SKM-1 (cell line): ENCODE measurements at regions not wholly inside any gene's neighbourhood (a gene's known extent, or its start where the extent isn't known, plus 50 kb on each side); places are given as distances from the start of the nearest gene placed in this dataset.
"Not testable (repeated sequence)": the region's sequence is repeated elsewhere in the genome, so short reads cannot be mapped to it uniquely, and the experiment has no call there.

ENCODE experiments used
- DNase-seq: peaks from one replicate; lab custom pipeline; 2025; ENCODE audit not compliant: unreplicated experiment; lab: John Stamatoyannopoulos, UW

DNA sequence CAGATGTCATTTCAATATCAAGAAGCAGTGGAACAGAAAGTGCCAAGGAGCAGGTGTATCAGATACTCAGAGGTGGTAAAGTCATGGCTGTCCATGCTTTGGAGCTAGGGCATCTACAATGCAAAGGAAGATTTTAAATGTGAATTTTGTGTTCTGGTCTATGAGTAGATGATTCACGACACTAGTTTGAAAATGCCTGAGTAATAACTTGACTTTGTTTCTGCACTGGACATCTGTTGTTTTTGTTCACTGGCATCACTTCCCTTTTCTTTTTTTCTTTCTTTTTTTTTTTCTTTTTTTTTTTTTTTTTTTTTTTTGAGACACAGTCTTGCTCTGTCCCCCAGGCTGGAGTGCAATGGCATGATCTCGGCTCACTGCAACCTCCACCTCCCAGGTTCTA lies 460.7 kb upstream of the PAPPA start:
- DNase-seq = not testable (repeated sequence)

DNA sequence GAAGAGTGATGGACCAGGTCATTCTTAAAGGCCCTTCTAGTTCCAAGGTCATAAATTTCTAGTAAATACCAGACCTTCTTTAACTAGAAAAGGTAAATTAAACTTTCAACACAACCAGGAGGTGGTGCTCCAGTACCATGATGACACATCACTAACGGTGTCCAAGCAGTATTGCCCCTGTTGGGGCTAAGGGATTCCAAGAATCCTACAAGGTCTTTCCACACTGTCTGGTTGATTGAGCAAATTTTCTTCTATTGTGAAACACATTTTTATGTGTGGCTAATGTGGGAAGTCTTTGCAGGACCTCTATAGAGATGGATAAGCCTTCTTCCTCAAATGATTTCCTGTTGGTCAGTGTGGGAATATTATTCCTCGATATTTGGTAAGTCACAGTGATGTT lies 459.6 kb upstream of the PAPPA start:
- DNase-seq = no peak

DNA sequence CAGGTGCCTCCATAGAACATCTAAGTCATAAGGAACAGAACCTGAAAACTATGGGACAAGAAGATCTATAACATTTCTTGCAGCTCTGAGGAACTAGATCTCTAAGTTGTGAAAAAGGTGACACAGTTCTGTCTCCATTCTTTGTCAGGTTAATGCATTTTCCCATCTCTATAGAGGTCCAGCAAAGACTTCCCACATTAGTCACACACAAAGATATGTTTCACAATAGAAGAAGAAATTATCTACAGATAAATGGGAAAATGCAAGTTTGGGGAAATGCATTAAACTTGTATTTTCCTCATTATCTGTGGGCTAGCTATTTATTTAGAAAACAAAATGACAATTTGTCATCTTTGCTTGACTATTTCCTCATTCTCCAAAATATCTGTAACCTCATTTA lies 458.6 kb upstream of the PAPPA start:
- no peak for DNase-seq

DNA sequence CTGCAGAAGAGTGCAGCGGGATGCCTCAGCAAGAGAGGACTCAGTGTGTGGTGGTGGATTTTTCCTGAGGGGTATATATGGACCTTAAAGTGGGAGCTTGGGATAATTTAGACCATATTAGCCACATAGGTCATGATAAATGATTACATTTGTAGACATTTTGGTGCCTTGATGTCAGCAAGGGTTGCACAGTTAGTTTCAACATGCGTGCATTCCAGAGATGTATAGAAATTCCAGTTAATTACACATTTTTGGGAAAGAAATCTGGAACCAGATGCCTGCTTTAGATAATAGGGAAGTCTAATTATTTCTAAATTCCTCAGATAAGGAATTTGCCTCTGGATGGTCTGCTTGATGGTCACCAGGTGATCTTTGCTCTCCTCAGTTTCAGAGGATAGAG lies 440.6 kb upstream of the PAPPA start:
- DNase-seq = no peak

DNA sequence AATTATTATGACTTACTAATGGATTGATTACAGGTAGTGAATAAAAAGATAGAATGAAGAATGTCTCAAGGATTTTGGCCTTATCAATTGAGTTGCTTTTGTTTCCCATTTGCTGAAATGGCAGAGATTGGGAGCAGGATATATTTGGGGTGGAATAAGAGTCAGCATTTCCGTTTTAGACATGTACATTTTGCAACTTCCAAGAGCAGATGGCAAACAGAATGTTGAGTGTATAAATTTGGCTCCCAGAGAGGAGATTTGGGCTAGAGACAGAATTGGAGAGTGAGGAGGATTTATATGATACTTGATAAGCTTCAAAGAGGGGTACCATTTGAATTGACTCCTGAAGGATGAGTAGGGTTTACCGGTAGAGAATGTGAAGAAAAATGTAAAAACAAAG lies 437.9 kb upstream of the PAPPA start:
- no peak for DNase-seq

DNA sequence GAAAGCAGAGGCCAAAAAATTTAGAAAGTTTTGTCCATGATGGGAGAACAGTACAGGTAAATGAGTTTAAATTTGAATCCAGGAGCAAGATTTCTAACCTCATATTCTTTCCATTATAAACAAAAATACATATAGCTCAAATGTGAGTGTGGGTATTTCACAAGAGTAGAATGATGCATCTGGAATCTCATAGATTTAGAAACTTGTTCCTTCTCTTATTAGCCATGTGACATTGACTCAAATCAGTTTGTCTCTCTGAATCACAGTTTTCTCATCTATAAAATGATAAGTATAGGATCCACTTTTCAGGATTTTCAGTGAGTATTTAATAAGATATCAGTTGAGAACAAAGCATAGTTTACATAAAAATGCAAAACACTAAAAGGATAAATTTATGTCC lies 436.3 kb upstream of the PAPPA start:
- DNase-seq = no peak

DNA sequence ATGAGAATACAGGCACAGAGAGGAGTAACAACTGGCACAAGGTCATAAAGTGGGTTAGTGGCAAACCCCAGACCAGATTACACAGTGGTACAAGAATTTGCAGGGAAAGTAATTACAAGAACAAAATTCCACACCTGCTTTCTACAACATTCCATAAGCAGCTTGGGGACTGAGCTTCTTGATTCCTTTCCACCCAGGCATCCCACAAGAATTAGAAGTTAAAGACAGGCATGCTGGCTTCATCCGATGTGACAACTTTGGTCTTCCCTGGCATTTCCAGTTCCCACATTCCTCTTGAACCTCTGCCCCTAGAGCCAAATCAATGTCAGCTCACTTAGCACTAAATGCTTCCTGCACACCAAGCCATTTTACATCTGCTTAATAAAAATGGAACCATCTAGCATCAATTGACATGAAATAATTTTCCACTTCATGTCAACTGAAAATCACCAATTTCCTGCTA lies 435.8 kb upstream of the PAPPA start:
- no peak for DNase-seq

DNA sequence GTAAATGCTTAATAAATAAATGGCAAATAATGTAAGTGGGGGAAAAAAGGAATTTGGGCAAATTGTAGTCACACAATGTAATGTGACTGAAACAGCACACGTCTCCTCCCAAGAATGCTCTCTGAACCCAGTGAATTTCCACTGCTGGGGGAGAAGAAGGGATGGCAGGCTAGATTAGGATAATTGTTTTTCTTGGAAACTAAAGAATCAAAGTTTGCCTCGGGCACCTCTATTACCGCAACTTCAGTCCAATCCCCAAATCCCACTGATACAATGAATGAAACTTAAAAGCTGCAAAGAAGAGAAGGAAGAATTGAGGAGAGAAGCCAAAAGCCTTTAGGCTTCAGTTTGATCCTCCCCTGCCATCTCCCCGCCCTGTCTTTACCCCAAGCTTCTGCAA lies 423.2 kb upstream of the PAPPA start:
- no peak for DNase-seq

DNA sequence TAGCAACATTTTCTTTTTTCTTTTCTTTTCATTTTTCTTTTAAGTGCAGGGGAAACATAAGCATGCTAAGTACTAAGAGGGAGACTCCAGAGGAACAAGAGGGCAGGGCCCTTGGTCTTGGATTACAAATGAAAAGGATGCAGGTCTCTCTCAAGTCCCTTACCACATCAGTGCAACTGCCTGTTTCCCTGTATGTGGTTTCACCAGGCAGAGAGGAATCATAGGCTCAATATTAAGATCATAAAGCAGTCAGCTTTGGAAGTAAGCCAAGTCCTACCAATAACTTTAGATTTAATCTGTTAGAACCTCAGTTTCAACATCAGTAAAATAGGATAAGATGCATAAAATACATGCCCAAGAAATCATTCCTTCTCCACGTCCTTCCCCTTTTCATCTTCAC lies 422.7 kb upstream of the PAPPA start:
- no peak for DNase-seq

DNA sequence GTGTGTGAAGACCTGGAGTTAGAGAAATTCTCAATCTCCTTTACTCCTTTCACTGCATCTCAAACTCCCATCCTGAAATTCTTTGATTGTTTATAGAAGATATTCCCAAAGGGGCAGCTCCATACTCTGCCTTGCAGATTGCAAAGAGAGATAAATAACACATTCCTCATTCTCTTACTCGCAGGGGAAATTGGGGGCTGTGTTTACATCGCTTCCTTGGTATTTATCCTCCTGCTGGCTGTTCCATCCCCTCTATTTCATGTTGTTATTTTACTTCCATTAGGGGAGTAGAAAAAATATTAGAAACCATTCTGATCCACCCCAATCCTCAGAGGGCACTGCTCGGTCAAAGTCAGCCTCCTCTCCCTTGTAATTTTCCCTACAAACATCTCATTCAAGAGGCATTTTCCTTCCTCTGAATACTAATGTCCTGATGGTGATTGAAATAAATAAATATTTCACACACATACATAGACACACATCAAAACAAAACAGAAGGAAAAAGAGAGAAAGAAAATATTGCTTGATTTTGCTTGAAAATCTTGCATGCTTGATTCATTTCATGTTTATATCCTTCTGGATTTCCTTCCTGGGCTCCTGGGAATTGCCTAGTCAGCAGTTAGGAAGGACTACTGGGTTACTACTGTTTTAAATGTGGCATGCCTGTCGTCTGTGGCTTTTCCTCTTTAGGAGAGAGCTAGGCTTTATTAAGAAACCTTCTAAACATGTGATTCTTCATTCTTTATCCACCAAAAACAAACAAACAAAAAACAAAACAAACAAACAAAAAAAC lies 420.1 kb upstream of the PAPPA start:
- DNase-seq = no peak

DNA sequence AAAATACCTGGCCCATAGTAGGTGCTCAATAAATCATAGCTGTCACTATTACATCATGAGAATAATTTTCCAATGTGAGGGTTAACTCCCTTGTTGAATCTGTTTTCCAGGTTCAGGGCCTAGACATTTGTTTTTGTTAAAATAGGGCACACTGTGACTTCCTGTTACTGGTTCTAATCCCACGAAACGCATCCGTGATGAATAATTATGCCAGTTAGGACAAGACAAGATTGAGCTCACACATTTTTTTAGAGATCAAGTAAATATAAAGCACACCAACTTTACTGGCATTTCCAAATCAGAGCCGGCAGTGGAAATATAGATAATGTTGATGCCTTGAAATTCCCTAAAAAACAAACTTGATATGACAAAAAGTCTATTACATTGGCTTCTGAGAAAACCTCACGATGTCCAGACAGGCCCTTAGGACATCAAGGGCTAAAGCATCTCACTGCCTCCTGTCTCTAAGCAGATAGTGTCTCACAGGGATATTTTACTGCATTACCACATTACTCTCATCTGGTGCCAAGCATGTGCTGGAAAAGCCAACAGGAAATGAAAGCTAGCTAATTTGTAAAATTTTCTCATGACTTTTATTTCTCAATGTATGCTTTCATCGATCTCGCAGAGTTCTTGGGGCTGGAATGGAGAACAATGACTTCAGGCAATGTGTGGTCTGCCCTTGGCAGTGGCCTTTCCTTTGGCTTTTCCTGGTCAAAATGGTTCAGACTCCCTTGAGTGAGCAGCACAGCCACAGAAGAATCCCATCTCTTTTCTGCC lies 414.3 kb upstream of the PAPPA start:
- DNase-seq = no peak

DNA sequence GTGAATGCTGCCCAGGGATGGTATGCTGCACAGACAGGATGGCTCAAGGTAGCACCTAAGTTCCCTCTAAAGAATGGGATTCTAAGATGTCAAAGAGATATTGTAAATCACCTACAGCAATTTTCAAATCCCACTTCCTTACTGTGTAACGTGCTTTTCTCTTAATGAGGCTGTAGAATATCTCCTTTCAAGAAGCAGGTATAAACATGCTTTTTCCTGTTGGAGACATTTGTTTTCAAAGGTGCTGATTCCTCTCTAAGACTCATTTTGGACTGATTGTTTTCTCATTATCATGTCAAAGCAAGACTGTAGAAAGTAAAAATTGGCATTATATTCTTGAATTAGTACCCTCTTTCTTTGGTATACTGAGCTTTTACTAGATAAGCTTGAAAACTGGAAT lies 412.6 kb upstream of the PAPPA start:
- DNase-seq = no peak

DNA sequence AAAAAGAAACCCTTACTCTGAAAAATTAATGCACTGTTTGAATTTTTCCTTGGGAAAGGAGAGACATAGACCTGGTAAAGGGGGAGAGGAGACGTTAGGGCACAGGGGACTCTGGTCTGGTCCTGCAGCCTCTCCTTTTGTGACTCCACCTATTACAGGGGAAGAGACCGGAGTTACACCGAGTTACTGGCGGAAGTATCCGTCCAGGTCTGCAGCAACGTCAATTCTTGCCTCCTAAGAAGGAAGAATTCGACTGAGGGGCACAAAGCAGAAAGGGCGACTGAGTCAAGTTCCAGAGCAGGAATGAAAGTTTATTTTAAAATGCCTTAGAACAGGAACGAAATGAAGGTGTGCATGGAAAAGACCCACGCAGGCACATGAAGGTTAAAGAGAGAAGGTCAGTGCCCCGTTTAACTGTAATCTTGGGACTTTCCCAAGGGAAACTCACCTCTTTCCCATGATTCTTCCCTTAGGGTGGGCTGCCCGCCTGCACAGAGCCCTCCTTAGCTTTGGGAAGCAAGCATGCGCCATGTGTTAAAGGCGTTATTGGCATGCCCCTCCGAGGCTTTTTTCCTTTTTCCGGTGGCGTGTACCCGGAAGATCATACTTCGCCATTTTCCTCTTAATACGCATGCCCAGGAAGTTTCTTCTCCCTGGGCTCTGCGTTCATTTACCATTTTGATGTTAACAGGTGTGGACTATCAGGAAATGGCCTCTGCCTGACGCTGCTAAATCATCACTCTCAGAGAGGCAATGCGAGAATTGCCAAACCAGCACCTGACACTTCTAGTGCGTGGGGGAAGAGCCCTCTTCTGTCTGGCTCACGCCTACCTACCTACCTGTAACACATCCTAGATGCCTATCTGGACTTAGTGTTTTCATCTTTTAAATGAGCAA lies 409.6 kb upstream of the PAPPA start:
- no peak for DNase-seq

DNA sequence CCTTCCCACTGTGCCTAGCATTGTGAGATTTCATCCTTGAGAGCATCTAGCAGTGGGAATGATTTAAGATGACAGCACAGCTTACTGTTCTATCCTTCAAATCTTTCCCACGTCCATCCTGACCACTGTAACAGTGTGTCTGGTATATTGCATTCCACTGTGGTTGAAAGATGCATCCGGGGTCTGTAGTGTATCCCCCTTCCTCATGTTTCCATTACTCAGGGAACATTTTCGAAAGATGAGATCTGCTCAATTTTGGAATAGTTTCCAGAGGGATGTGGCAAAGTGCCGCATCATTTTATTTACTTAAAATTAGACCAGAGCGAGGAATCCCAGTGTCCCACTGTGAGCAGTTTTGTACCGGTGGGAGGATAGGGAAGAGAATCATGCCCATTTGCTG lies 407.1 kb upstream of the PAPPA start:
- no peak for DNase-seq

DNA sequence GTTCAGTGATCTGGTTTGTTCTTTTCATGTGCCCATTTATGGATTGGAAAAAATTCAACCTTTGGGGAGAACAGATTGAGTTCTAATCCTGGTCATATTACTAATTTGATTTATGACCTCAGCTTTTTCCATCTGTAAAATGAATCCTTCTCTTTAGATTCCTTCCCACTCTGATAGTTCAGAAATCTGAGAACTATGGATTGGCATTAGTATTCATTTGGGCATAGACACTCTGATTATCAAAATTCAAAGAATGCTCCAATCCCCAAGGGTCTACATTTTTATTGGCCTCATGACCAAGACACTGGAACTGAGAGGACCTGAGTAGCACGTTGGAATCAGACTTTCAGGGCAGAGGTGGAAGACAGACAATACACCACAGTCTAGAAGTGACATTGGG lies 405.9 kb upstream of the PAPPA start:
- DNase-seq = no peak

DNA sequence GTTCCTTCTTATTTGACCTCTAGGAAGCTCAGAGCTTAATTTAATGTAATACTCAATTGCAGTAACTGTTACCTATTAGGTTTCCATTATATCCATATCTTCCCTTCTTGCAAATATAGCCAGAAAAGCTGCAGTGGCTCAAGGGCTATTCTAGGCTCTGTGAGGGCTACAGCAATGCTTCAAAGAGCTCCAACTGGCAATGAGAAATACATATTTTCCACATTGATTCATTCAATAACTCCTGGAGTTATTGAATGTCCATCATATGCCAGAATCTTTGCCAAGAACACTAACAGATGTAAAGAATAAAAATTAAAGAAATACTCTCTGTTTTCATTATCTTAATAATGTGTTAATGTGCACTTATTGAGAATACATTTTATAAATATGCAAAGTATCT lies 396.9 kb upstream of the PAPPA start:
- no peak for DNase-seq

DNA sequence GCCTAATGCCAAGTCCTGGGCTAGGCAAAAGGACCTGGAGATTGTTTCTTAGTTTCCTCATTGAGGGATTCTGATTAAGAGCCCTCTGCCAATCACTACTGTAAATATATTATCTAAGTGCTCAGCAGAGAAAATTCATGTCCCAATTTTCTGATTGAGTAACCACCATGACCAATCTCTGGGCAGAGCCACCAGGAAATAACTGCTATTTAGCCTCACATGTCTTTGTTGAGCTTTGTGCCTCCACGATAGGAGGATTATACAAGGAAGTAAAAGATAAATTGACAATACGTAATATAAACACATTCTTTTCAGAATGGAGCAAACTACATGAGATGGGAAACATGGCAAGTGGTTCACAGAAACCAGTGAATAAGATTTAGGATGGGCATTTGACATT lies 396.1 kb upstream of the PAPPA start:
- DNase-seq = no peak

DNA sequence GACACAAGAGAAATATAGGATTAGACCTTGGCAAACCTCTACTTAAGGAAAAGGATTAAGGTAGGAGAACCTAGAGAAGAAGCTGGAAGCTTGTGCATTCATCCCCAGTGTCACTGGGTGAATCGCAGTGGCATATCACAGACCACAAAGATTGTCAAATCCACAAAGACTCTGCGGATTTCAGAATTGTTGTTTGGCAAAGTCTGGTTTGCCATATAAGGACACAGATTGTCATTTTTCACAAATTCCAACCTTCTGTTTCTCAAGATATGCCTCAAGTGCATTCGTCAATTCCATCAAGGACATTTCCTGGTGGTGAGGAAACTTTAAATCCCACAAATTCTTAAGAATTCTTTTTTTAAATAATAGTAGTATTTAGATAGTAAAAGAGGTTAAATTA lies 395.1 kb upstream of the PAPPA start:
- DNase-seq = no peak

DNA sequence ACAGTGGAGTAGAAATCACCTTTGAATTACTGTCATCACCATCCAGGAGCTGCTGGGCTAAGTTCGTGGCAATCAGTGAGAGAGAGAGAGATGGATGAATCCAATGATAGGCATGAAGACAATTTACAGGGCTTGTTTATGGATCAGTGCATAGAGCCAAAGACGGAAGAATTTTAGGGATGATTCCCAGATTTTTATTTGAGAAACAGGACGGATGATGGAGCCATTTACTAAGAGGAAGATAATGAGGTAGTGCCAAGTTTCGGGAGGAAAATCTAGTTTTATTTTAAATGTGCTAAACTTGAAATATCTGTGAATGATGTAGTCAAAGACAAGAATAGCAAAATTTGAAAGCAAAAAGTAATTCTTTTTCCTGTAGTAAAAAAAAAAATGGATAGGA lies 394.2 kb upstream of the PAPPA start:
- DNase-seq = no peak

DNA sequence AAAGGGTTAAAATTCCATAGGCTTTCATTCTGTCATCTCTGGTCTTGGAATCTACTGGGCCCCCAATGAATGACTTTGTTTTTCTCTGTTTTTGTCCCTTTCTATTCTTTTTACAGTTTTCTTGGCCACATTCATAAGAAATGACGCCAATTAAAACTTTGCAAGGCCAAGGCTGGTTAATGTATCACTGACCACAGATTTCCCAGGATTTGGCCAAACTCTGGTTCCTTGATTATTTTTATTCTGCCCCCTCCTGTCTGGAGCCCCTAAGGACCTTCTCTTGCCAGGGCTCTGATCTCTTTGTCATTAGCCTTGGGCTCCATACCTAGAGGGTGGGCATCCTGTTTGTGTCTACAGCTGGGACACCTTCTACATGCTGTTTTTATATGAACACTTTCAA lies 388.9 kb upstream of the PAPPA start:
- no peak for DNase-seq

DNA sequence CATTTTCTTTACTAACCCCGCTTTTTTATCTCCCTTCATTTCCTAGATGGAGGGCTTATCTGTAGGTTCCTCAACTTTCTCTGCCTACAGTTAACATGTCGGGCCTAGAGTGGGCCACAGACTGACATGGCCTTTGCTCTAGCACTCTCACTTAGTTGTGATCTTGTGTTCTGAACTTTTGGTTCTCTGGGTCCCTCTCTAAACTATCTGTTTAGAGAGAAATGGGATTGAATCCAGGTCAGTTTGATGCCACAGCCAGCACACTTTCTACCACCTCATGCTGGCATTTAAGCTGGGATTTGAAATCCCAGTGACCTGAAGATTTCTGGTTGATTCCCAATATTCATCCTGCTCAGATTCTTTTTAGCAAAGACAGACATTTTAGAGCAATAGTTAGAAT lies 388.5 kb upstream of the PAPPA start:
- no peak for DNase-seq
